Amniotic epithelial cell (primary cell): ENCODE measurements at regions not wholly inside any gene's neighbourhood (a gene's known extent, or its start where the extent isn't known, plus 50 kb on each side); places are given as distances from the start of the nearest gene placed in this dataset.

Source experiments
- DNase-seq: peaks from one replicate; pipeline ENCODE4 v3.0.0-alpha.2; 2010; ENCODE audit warnings: low read depth

- no peak for DNase-seq
Measured at GRCh38 chrX:34874763-34875162, 67.8 kb upstream of the FAM47B start.

- DNase-seq, result peak; percentile 56
Measured at GRCh38 chrX:34875204-34875603, 67.4 kb upstream of the FAM47B start.

DNA sequence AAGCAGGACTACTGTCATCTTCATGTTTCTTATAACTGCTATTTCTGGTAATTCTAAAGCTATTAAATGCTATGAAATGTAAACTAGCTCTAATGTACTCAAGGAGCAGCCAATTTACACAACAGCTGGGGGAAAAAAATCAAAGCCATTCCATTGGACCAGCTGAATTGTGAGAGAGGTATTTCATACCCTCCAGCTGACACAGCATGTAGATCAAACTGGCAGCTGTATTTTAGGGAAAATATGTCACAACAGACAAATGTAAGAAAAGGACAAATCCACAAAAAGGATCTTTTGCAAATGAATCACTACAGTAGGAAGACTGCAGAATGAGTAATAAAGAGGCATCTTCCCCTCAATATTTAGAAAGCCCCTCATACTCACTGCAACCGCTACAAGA lies 65.2 kb upstream of the FAM47B start:
- DNase-seq, result peak; percentile 36

DNA sequence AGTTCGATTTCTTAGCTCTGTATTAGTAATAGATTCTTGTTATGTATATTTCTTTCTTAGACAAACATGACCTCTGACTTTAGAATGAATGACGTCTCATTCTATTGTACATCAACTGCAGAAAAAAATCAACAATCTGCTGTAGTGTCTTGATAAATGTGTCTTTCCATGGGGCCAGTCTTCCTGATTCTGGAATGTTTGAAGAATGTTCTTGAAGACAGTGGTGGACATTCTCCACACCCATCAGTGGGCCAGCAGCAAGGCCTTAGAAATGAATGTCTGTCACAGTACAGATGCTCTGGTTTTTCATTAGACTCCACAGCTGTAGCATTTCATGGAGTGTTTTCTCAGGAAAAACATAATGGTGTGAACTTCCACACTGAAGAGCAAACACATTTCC lies 63.2 kb upstream of the FAM47B start:
- DNase-seq, result peak; percentile 29

DNA sequence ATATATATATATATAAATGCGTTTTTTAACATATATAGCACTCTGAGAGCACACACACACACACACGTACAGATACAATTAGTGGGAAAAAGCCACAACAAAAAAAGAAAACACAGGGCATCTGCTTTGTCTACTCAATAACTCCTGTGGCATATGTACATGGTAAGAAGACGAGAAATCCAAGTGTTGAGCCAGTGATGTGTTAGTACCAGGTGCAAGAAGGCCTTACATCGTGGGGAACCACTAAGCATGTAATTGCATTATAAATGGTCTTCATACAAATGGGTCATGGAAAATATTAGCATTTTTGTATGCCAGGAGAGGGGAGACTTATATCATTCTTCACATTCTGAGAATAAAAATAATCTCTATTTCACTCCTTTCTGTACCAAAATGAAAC lies 62.7 kb upstream of the FAM47B start:
- DNase-seq, result peak; percentile 15

GRCh38 chrX:34880656-34881055 lies 61.9 kb upstream of the FAM47B start:
- DNase-seq, result peak; percentile 84

- no peak for DNase-seq
Measured at GRCh38 chrX:34881671-34882070, 60.9 kb upstream of the FAM47B start.

DNA sequence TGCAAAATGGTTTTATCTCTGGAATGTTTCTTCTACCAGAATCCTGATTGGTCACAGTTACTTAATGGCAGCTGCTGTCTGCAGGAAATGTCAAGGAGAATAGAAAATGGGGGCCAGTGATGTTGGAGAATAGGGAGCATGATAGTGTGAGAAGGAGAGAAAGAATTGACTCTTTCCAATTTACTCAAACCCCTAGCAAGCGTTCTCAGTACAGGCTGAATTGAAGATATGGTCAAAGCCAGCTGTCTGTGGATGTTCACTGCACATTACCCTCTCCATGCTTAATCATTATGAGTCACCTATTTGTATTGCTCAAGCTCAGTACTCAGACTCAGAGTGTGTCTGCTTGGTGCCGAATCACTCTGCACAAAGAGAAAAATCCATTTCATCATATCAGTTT lies 57.8 kb upstream of the FAM47B start:
- DNase-seq, result peak; percentile 85

GRCh38 chrX:34886011-34886410 lies 56.6 kb upstream of the FAM47B start:
- DNase-seq, result no peak

- DNase-seq, result no peak
Measured at GRCh38 chrX:34891391-34891790, 51.2 kb upstream of the FAM47B start.
